Transverse colon (tissue), 4 donors: ENCODE measurements at regions not wholly inside any gene's neighbourhood (a gene's known extent, or its start where the extent isn't known, plus 50 kb on each side); places are given as distances from the start of the nearest gene placed in this dataset.

ENCODE experiments used
- EP300 ChIP-seq: sonication (generic); formaldehyde crosslinking; IDR thresholded peaks from one replicate; pipeline ENCODE4 v1.6.1; 2017; ENCODE audit warnings: antibody characterized with exemption, low read depth
- POLR2A ChIP-seq: fragments of 450-650 bp; IDR thresholded peaks from one replicate; pipeline ENCODE4 v1.6.1; 2016; ENCODE audit warnings: antibody characterized with exemption, mild to moderate bottlenecking, moderate library complexity
- POLR2AphosphoS5 ChIP-seq, 3 donors: sonication (generic); formaldehyde crosslinking; IDR thresholded peaks; one replicate each; pipeline ENCODE4 v1.6.1; 2016; ENCODE audit warnings: antibody characterized with exemption in 3 of 3
- TF ChIP-seq, protein P1 (sequence below), 5 experiments: fragments of 200-600 bp in 3 of 5; fragments of 450-650 bp in 2 of 5; sonication (generic) in 3 of 5; IDR thresholded peaks; 1 replicate in 2 of 5; 2 replicates in 3 of 5; pipeline ENCODE4 v1.5.1; 2016 to 2017; ENCODE audit warnings: antibody characterized with exemption in 5 of 5, inconsistent platforms in 3 of 5, mild to moderate bottlenecking in 2 of 5, moderate library complexity in 1 of 5

DNA sequence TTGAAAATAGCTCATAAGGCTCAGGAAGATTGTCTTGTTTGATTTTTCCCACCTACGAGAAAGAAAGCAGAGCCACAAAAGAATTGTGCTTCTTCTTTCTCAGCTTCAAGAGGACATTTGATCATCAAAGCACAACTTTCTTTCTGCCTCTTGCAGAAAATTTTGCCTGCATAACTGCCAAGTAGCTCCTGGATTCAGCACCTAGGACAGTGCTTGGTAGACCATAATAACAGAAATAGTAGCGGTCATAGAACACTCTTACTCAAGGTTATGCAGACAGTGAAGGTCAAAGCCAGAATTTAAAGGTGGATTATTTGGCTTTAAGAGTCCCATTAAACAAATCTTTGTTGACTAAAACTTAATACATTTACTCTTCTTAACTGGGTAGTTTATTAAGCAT is 594.7 kb upstream of the CCNG1 start:
- no peak for TF ChIP-seq POLR2AphosphoS5 (IDR thresholded peaks at IDR 0.05)
- TF ChIP-seq POLR2A = no peak
- TF ChIP-seq, protein P1, sequence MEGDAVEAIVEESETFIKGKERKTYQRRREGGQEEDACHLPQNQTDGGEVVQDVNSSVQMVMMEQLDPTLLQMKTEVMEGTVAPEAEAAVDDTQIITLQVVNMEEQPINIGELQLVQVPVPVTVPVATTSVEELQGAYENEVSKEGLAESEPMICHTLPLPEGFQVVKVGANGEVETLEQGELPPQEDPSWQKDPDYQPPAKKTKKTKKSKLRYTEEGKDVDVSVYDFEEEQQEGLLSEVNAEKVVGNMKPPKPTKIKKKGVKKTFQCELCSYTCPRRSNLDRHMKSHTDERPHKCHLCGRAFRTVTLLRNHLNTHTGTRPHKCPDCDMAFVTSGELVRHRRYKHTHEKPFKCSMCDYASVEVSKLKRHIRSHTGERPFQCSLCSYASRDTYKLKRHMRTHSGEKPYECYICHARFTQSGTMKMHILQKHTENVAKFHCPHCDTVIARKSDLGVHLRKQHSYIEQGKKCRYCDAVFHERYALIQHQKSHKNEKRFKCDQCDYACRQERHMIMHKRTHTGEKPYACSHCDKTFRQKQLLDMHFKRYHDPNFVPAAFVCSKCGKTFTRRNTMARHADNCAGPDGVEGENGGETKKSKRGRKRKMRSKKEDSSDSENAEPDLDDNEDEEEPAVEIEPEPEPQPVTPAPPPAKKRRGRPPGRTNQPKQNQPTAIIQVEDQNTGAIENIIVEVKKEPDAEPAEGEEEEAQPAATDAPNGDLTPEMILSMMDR (IDR thresholded peaks at IDR 0.05) = no peak
- no peak for TF ChIP-seq EP300
